SK-N-SH (cell line): ENCODE measurements at regions not wholly inside any gene's neighbourhood (a gene's known extent, or its start where the extent isn't known, plus 50 kb on each side); places are given as distances from the start of the nearest gene placed in this dataset.

Experiments
- CTCF ChIA-PET: fragments of 300-600, 350-600 bp; formaldehyde crosslinking; extraction: SDS; loops from one replicate; lab custom pipeline; 2021; lab: Yijun Ruan, JAX
- POLR2A ChIA-PET: fragments of 350-600 bp; sonication (Branson Sonifier 250); formaldehyde crosslinking; extraction: SDS; loops from one replicate; lab custom pipeline; 2020; ENCODE audit warnings: antibody characterized with exemption, inconsistent platforms; lab: Yijun Ruan, JAX
- DNase-seq: peaks from one replicate; pipeline ENCODE4 v3.0.0; 2012
- H2AFZ ChIP-seq: fragments of 200-600 bp; sonication (generic); 2 replicates; pipeline ENCODE4 v1.8.1; 2016; ENCODE audit warnings: antibody characterized with exemption, mild to moderate bottlenecking, low read depth
- H3F3A ChIP-seq: fragments of 200-600 bp; sonication (generic); replicated peaks from 2 replicates; pipeline ENCODE3; 2016; ENCODE audit warnings: antibody characterized with exemption, mild to moderate bottlenecking; ENCODE audit not compliant: insufficient read depth
- H3K27ac ChIP-seq, 2 experiments: fragments of 200-500 bp in 1 of 2; fragments of 200-600 bp in 1 of 2; sonication (Bioruptor generic) in 1 of 2; sonication (generic), shearing (Covaris generic) in 1 of 2; 2 replicates each; pipeline versions ENCODE4 v1.5.1 to v1.6.1; 2014 to 2016; ENCODE audit warnings: low read depth in 2 of 2, inconsistent platforms in 1 of 2, low read length in 1 of 2, mild to moderate bottlenecking in 1 of 2, mixed read lengths in 1 of 2
- H3K27me3 ChIP-seq: fragments of 200-600 bp; sonication (generic), shearing (Covaris generic); 2 replicates; pipeline ENCODE4 v1.6.1; 2016; ENCODE audit warnings: mixed run types; ENCODE audit not compliant: insufficient read depth
- H3K36me3 ChIP-seq, 2 experiments: fragments of 200-500 bp in 1 of 2; fragments of 200-600 bp in 1 of 2; sonication (Bioruptor generic) in 1 of 2; sonication (generic) in 1 of 2; replicated peaks in 1 of 2; 2 replicates each; pipeline versions ENCODE3 to v1.5.1; 2014 to 2016; ENCODE audit warnings: low read length in 1 of 2, mild to moderate bottlenecking in 1 of 2; ENCODE audit not compliant: insufficient read depth in 2 of 2, control insufficient read depth in 1 of 2
- H3K4me1 ChIP-seq, 2 experiments: fragments of 200-500 bp in 1 of 2; fragments of 200-600 bp in 1 of 2; sonication (Bioruptor generic) in 1 of 2; sonication (generic), shearing (Covaris generic) in 1 of 2; 2 replicates each; pipeline versions ENCODE4 v1.5.1 to v1.6.1; 2014 to 2016; ENCODE audit warnings: low read depth in 1 of 2, low read length in 1 of 2, mixed run types in 1 of 2; ENCODE audit not compliant: insufficient read depth in 2 of 2, control insufficient read depth in 1 of 2
- H3K4me2 ChIP-seq: fragments of 200-600 bp; sonication (generic), shearing (Covaris generic); 2 replicates; pipeline ENCODE4 v1.6.1; 2017; ENCODE audit warnings: mixed run types
- H3K4me3 ChIP-seq, 2 experiments: fragments of 200-500 bp in 1 of 2; fragments of 200-600 bp in 1 of 2; sonication (Bioruptor generic) in 1 of 2; sonication (generic), shearing (Covaris generic) in 1 of 2; 2 replicates each; pipeline versions ENCODE4 v1.5.1 to v1.8.1; 2014 to 2016; ENCODE audit warnings: low read depth in 2 of 2, inconsistent platforms in 1 of 2, low read length in 1 of 2, mild to moderate bottlenecking in 1 of 2, mixed read lengths in 1 of 2, moderate library complexity in 1 of 2
- H3K79me2 ChIP-seq: fragments of 200-600 bp; sonication (generic); 2 replicates; pipeline ENCODE4 v1.8.1; 2017; ENCODE audit warnings: mild to moderate bottlenecking; ENCODE audit not compliant: insufficient read depth
- H3K9ac ChIP-seq: fragments of 200-600 bp; sonication (generic); 2 replicates; pipeline ENCODE4 v1.6.1; 2017; ENCODE audit warnings: mixed run types
- H3K9me2 ChIP-seq: fragments of 200-600 bp; sonication (generic); 2 replicates; pipeline ENCODE4 v1.6.1; 2017; ENCODE audit warnings: mixed run types
- H3K9me3 ChIP-seq: fragments of 200-600 bp; sonication (generic); 2 replicates; pipeline ENCODE4 v1.6.1; 2017; ENCODE audit warnings: mixed run types, mild to moderate bottlenecking, moderate library complexity
- H4K20me1 ChIP-seq: fragments of 200-600 bp; sonication (generic); 2 replicates; pipeline ENCODE4 v1.6.1; 2017; ENCODE audit warnings: mild to moderate bottlenecking, mixed run types; ENCODE audit not compliant: insufficient read depth
- GATA2 ChIP-seq: sonication (generic); formaldehyde crosslinking; IDR thresholded peaks from 2 replicates; pipeline ENCODE4 v1.5.0; 2020; ENCODE audit warnings: mild to moderate bottlenecking, missing genetic modification reagents
- JUND ChIP-seq: IDR thresholded peaks from 2 replicates; pipeline ENCODE4 v1.4.0; 2012
- RCOR1 ChIP-seq: fragments of 150-350 bp; IDR thresholded peaks from 2 replicates; pipeline ENCODE4 v1.6.1; 2017; ENCODE audit warnings: antibody characterized with exemption, low read length
- RXRA ChIP-seq: IDR thresholded peaks from 2 replicates; pipeline ENCODE4 v1.4.0; 2012; ENCODE audit warnings: low read depth, mild to moderate bottlenecking, borderline replicate concordance
- YY1 ChIP-seq: IDR thresholded peaks from 2 replicates; pipeline ENCODE4 v1.4.0; 2012; ENCODE audit warnings: low read depth, mild to moderate bottlenecking
- WGBS: methylation state at CpG from one replicate; pipeline ENCODE4 v1.1.6; 2017; ENCODE audit warnings: low lambda C conversion rate; 5-methylcytosine and 5-hydroxymethylcytosine counted together
- TF ChIP-seq, protein P1 (sequence below): fragments of 150-350 bp; IDR thresholded peaks from 2 replicates; pipeline ENCODE4 v1.6.1; 2017; ENCODE audit warnings: antibody characterized with exemption, low read length, low read depth, borderline replicate concordance
- TF ChIP-seq, protein P2 (sequence below): IDR thresholded peaks from 2 replicates; pipeline ENCODE4 v1.4.0; 2012; ENCODE audit warnings: low read depth, borderline replicate concordance
- TF ChIP-seq, protein P3 (sequence below): IDR thresholded peaks from 2 replicates; pipeline ENCODE4 v1.6.1; 2012; ENCODE audit warnings: mild to moderate bottlenecking, low read depth, low read length, moderate library complexity

DNA sequence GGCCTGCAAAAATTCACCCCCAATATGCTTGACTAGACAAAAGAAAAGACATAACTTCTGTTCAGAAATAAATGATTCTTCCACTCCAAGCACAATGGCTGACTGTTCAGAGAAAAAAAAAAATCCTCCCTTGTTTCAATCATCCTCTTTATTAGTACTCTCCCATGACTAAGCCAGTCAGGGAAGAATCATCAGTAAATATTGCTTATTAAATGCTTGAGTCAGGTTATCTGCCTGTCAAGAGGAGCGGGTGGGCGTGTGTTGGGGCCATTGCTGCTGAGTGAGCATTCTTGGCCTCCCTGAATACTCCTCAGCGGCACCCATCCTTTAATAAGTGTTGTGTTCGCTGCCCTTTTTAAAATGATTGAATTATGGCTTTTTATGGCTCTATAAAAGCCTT is 1334.8 kb upstream of the CELF4 start:
- Histone ChIP-seq H3K27ac (no peak overlapping the region), H3K9me3 (no peaks in the 10 kb centered on the region), H2AFZ (no peak overlapping the region), H3K79me2 (no peaks in the 10 kb centered on the region), H3K4me1 (no peaks in the 10 kb centered on the region), H3K36me3 (no peaks in the 10 kb centered on the region), H3K9me2 (no peaks in the 10 kb centered on the region), H3K27me3 (no peaks in the 10 kb centered on the region), H3F3A (no peaks in the 10 kb centered on the region), H3K9ac (no peak overlapping the region), H4K20me1 (no peaks in the 10 kb centered on the region), H3K4me3 (no peak overlapping the region), H3K4me2 (no peak overlapping the region)
- no peak for DNase-seq
- CTCF ChIA-PET, result no interaction called here
- POLR2A ChIA-PET, result no interaction called here
- TF ChIP-seq YY1 (no peak), JUND (no peak), RCOR1 (no peak), GATA2 (CRISPR knock-in tag) (no peak)
- TF ChIP-seq, protein P1, sequence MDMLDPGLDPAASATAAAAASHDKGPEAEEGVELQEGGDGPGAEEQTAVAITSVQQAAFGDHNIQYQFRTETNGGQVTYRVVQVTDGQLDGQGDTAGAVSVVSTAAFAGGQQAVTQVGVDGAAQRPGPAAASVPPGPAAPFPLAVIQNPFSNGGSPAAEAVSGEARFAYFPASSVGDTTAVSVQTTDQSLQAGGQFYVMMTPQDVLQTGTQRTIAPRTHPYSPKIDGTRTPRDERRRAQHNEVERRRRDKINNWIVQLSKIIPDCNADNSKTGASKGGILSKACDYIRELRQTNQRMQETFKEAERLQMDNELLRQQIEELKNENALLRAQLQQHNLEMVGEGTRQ, result no peak
- TF ChIP-seq, protein P2, sequence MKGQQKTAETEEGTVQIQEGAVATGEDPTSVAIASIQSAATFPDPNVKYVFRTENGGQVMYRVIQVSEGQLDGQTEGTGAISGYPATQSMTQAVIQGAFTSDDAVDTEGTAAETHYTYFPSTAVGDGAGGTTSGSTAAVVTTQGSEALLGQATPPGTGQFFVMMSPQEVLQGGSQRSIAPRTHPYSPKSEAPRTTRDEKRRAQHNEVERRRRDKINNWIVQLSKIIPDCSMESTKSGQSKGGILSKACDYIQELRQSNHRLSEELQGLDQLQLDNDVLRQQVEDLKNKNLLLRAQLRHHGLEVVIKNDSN, result no peak
- 16% methylated on average over 4 of the region's 4 CpGs for WGBS

DNA sequence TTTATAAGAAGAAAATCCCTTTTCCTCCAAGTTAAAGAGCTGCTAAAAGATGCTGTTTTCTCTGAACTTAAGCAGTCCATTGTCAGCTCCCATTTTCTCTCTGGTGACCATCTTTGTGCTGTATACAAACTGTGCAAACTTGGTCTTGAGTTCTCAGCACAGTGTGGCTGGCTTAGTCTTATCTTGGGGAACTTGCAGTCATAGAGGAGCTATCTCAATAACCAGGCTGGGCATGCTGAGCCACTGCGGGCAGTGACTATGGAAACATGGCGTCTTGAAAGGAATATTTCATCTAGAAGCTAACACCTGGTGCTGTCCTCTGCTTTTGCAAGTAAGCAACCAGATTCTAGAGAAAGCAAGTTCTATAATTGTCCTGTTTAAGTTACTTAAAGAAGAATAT is 1334.4 kb upstream of the CELF4 start:
- no peaks in the 10 kb centered on the region for H3K4me1 ChIP-seq
- H3F3A ChIP-seq, result no peaks in the 10 kb centered on the region
- H3K9me2 ChIP-seq, result no peaks in the 10 kb centered on the region
- no peak overlapping the region for H3K27ac ChIP-seq
- H3K9me3 ChIP-seq, result no peaks in the 10 kb centered on the region
- 55% methylated on average over 2 of the region's 2 CpGs for WGBS
- no peaks in the 10 kb centered on the region for H3K27me3 ChIP-seq
- H3K9ac ChIP-seq, result no peak overlapping the region
- no peak overlapping the region for H3K4me2 ChIP-seq
- TF ChIP-seq RCOR1, result no peak
- TF ChIP-seq, protein P3, sequence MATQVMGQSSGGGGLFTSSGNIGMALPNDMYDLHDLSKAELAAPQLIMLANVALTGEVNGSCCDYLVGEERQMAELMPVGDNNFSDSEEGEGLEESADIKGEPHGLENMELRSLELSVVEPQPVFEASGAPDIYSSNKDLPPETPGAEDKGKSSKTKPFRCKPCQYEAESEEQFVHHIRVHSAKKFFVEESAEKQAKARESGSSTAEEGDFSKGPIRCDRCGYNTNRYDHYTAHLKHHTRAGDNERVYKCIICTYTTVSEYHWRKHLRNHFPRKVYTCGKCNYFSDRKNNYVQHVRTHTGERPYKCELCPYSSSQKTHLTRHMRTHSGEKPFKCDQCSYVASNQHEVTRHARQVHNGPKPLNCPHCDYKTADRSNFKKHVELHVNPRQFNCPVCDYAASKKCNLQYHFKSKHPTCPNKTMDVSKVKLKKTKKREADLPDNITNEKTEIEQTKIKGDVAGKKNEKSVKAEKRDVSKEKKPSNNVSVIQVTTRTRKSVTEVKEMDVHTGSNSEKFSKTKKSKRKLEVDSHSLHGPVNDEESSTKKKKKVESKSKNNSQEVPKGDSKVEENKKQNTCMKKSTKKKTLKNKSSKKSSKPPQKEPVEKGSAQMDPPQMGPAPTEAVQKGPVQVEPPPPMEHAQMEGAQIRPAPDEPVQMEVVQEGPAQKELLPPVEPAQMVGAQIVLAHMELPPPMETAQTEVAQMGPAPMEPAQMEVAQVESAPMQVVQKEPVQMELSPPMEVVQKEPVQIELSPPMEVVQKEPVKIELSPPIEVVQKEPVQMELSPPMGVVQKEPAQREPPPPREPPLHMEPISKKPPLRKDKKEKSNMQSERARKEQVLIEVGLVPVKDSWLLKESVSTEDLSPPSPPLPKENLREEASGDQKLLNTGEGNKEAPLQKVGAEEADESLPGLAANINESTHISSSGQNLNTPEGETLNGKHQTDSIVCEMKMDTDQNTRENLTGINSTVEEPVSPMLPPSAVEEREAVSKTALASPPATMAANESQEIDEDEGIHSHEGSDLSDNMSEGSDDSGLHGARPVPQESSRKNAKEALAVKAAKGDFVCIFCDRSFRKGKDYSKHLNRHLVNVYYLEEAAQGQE, result no peak
- no peak for TF ChIP-seq RXRA
- no peak for DNase-seq
- ChIA-PET POLR2A (no interaction called here), CTCF (no interaction called here)
- H3K79me2 ChIP-seq, result no peaks in the 10 kb centered on the region
- no peak overlapping the region for H2AFZ ChIP-seq
- no peaks in the 10 kb centered on the region for H4K20me1 ChIP-seq
- no peak overlapping the region for H3K4me3 ChIP-seq
- H3K36me3 ChIP-seq, result no peaks in the 10 kb centered on the region
